OCI-LY7 (cell line): ENCODE measurements at regions not wholly inside any gene's neighbourhood (a gene's known extent, or its start where the extent isn't known, plus 50 kb on each side); places are given as distances from the start of the nearest gene placed in this dataset.

ENCODE experiments used
- CTCF ChIP-seq: fragments of 200-600 bp; sonication (generic); conservative IDR thresholded peaks from 2 replicates; pipeline ENCODE4 v1.5.1; 2014; ENCODE audit warnings: mild to moderate bottlenecking, antibody characterized with exemption, low read length, moderate library complexity, mixed read lengths
- EZH2phosphoT487 ChIP-seq: fragments of 200-600 bp; sonication (generic); IDR thresholded peaks from 2 replicates; pipeline ENCODE4 v1.6.1; 2018; ENCODE audit warnings: low read depth, borderline replicate concordance, mild to moderate bottlenecking, mixed run types, antibody characterized with exemption, low read length, moderate library complexity, mixed read lengths

GRCh38 chr2:64348386-64349130 lies 105.4 kb upstream of the LGALSL start:
- TF ChIP-seq CTCF = no peak
- no peak for TF ChIP-seq EZH2phosphoT487
